ENCODE measurements at regions not wholly inside any gene's neighbourhood (a gene's known extent, or its start where the extent isn't known, plus 50 kb on each side); places are given as distances from the start of the nearest gene placed in this dataset.

DNA sequence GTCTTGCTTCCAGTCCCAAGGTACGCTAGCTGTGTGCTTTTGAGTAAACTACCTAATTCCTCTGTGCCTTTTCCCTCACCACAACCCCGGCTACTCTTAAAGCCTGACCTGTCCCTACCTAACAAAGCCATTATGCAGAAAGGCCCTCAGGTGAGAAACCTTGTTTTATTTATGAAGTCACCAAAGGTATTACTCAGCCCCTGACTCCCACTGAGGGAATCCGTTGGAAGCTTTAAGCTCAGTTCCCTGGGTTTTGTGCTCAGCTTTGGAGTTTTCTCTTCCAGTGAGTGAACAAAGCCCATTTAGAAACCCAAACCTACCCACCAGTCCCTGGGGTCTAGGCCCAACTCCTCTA lies 90.9 kb downstream of the APIP start:
- TF ChIP-seq, protein P1, sequence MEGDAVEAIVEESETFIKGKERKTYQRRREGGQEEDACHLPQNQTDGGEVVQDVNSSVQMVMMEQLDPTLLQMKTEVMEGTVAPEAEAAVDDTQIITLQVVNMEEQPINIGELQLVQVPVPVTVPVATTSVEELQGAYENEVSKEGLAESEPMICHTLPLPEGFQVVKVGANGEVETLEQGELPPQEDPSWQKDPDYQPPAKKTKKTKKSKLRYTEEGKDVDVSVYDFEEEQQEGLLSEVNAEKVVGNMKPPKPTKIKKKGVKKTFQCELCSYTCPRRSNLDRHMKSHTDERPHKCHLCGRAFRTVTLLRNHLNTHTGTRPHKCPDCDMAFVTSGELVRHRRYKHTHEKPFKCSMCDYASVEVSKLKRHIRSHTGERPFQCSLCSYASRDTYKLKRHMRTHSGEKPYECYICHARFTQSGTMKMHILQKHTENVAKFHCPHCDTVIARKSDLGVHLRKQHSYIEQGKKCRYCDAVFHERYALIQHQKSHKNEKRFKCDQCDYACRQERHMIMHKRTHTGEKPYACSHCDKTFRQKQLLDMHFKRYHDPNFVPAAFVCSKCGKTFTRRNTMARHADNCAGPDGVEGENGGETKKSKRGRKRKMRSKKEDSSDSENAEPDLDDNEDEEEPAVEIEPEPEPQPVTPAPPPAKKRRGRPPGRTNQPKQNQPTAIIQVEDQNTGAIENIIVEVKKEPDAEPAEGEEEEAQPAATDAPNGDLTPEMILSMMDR (IDR thresholded peaks at IDR 0.05; ENCODE audit: insufficient read depth, low read length), result no peak
- no peak for TF ChIP-seq SPI1 (IDR thresholded peaks at IDR 0.05; ENCODE audit: borderline replicate concordance, low read depth)
